GM19023 (cell line): ENCODE measurements at regions not wholly inside any gene's neighbourhood (a gene's known extent, or its start where the extent isn't known, plus 50 kb on each side); places are given as distances from the start of the nearest gene placed in this dataset.

Source experiments
- ATAC-seq: cut with Tn5 transposase; IDR thresholded peaks from one replicate; pipeline ENCODE4 v1.9.1; 2021; ENCODE audit warnings: mild to moderate bottlenecking, moderate library complexity; ENCODE audit not compliant: unreplicated experiment

DNA sequence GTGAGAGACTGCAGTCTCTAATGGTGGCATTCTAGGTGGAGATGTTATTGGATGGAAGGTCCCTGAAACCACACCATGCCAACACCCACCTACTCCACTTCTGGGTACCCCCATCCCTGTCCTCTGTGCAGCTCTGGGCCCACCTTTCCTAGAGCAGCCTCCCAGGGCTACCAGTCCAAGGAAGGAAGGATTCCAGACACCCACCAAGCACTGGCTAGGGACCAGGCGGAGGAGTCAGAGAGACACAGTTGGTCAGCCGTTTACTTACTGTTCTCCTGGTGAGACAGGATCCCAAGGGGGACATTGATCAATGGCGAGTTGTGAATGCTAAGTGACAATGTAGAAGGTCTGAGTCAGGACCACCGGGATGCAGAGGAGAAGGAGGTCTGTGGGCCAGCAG is 151.6 kb downstream of the TTC32 start:
- no peak for ATAC-seq

- ATAC-seq, result no peak
Observed at GRCh38 chr2:19749507-19749836, 152.3 kb downstream of the TTC32 start.

DNA sequence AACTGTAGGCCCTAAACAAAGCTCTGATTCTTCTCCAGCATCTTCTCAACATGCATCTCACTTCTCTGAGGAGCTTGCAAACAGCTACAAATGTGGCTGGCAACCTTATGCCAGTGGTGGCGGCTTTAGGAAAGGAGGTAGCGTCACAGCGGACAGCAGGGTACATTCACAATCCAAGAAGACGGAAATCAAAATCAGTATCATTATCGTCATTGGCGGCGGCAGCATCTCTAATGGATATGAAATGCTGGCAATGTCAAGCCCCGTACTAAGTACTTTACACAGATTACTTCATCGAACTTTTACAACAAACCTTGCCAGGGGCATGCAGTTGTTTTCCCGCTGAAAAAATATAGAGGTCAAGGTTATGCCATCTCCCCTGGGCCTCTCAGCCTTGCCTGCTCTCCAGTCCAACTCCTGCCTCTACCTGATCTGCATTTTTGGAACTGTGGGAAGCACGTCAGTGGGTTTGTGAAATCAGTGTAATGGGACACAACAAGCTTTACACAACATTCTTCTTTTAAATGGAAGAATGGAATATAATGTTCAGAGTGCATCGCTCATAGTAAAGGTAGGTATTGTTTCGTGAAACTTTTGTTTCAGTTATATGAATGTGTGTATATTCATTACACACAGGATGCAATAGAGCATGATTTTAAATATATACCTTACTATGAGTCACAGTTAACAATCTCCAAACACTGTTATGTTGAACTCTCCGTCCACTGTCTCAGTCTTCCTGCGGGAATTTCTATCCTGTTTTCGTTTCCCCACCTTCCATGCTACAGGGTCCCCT is 152.9 kb downstream of the TTC32 start:
- no peak for ATAC-seq

GRCh38 chr2:19748073-19748375 is 153.8 kb downstream of the TTC32 start:
- no peak for ATAC-seq

GRCh38 chr2:19747310-19748072 is 154.3 kb downstream of the TTC32 start:
- ATAC-seq, result no peak

GRCh38 chr2:19746611-19747309 is 155.0 kb downstream of the TTC32 start:
- ATAC-seq, result no peak

DNA sequence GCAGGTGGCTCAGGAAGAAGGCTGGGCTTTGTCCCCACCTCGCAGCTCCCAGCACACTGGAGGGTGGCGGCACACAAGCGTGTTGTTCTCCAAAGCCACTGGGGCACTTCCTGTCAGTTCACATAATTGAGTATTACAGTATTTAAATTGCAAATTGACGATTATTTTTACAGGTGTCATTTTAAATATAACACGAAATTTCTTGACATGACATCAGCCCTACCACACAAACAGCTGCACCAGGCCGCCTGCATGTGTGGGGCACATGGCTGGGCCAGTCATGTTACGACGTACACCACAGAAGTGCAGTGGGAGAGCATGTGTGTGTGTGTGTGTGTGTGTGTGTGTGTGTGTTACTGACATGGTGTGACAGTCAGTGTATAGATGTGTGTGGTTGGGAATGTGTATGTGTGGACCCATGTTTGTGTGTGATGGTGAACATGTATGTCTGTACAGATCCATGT is 155.6 kb downstream of the TTC32 start:
- ATAC-seq, result no peak

DNA sequence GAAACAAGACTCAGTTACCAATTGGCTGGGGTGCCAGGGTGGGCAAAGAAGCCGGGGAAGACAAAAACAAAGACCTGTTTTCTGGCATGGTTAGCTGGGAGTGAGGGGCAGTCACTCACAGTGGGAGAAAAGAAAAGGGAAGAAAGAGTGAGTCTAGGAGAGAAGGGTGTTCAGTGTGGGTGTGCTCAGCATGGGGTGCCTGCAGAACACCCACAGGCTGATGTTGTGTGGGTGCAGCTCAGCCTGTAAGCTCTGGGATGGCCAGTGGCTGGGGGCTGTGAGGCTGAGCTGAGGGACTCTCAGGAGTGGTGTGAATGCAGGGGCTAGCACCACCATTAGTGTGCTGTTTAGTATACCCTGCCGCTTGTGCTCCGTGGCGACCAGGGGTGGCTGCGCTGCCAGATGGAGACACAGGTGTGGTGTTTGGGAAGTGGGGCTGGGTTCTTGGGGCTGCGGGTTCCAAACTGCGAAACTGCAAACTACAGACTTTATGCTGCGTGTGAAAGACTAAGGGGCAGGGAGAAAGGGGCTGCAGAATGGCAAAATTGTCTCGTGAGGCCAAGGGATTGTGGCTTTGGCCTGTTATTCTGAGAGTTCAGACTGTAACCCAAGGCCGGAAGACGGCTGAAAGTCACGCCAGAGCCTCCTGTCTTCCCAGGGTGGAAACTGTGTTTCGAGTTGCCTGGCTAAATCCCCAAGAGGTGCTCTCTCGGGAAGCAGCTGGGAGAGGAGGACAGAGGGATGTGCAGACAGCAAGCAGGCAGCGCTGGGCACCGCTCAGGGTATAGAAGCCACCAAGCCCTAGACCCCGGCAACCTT is 156.3 kb downstream of the TTC32 start:
- no peak for ATAC-seq

DNA sequence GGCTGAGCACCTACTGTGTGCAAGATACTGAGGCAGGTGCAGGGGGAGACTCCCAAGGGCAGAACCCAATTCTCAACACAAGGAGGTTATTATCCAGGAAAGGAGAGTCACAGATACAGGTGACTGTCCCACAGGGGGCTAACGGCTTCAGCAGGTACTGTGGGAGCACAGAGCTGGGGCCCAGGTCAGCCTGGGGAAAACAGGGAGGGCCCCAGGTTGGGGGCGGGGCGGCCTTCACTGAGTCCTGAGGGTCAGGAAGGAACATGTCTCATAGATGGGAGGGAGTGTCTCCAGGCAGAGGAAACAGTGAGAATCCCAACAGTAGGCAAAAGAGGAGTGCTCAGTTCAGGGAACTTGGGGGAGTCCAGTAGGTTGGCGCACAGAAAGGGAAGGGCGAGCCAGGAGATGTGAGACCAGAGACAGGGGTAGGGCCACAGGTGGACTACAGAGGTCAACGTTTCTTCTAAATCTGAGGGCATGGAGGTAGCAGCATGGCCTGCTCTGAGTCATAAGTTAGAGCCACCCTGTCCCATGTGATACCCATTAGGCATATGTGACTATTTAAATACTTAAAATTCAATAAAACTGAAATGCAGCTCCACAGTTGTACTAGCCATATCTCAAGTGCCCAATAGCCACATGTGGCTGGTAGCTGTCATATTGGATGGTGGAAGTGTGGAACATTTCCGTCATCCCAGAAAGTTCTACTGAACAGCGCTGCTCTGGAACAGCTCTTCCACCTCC is 157.2 kb downstream of the TTC32 start:
- ATAC-seq, result no peak

GRCh38 chr2:19743641-19744040 is 158.1 kb downstream of the TTC32 start:
- ATAC-seq, result no peak

- no peak for ATAC-seq
Observed at GRCh38 chr2:19742872-19743271, 158.9 kb downstream of the TTC32 start.

DNA sequence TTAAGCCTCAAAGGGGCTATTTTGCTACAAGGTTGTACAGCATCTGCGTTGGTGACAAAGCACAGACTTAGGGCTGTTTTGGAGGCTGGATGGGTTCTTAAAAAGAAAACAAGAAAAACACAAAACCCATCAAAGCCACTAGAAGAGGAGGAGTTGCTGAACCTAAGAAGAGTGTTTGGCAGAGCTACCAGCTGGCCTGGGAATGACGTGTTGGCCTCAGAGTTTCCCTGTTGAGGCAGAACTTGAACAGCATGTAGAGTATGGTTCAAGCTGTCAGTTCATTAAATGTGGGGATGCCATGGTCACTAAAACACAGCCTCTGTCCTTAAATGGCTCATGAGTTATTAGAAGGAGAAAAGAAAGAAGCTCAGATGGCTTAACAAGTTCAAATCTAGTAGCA is 162.5 kb downstream of the TTC32 start:
- no peak for ATAC-seq

- no peak for ATAC-seq
Observed at GRCh38 chr2:19738707-19739106, 163.1 kb downstream of the TTC32 start.

GRCh38 chr2:19736191-19736831 is 165.5 kb downstream of the TTC32 start:
- no peak for ATAC-seq

DNA sequence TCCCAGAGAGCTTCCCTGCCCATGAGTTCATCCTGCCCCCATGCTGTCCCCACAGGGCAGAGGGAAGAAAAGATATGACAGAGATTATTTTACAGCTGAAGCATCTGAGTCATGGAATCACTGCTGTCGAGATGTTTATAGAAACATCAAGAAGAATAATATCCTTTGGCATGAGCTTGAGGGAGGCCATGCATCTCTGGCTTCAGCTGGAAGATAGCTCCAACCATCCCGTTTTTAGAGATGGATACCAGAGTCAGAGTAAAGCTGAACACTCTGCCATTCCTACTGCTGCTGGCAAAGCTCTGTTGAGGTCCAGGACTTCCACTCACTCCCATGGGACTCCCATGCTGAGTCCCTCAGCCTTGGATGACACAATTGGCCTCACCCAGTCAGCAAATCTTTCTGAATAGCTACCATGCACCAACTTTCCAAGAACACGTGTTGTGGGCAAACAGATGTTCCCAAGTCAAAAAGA is 167.8 kb downstream of the TTC32 start:
- ATAC-seq, result no peak

GRCh38 chr2:19733390-19733789 is 168.4 kb downstream of the TTC32 start:
- no peak for ATAC-seq

DNA sequence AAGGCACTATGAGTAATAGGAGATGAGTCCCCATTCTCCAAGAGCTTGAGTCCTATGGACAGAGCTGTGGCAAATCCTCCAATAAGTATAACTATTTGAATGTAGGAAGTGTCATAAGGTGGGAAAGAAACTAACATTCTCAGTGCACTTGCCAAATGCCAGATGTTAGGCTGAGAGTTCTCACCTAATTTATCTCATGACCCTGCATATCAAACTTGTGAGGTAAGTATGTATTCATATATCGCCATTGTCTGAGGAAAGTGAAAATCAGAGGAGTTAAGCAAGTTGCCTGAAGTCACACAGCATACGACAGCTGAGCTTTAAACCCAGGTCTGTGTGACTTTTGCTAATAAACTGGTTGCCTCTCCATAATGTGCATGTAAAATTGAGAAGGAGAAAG is 169.5 kb downstream of the TTC32 start:
- ATAC-seq, result no peak

GRCh38 chr2:19731515-19731914 is 170.3 kb downstream of the TTC32 start:
- no peak for ATAC-seq

DNA sequence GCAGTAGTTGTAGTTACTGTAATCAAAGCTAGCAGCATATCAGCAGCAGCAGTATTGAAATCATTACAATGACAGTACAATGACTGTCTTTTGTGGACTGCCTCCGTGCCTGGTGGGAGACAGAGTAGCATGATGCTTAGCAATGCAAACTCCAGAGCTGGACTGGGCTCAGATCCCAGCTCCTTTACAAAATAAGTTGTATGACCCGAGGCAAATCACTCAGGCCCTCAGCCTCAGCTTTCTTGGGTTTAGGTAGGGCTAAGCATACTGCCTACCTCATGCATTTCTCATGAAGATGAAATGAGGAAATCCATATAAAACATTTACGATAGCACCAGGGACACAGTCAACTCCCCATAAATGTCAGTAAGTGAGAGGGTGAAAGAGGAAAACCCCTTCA is 170.7 kb downstream of the TTC32 start:
- ATAC-seq, result no peak

DNA sequence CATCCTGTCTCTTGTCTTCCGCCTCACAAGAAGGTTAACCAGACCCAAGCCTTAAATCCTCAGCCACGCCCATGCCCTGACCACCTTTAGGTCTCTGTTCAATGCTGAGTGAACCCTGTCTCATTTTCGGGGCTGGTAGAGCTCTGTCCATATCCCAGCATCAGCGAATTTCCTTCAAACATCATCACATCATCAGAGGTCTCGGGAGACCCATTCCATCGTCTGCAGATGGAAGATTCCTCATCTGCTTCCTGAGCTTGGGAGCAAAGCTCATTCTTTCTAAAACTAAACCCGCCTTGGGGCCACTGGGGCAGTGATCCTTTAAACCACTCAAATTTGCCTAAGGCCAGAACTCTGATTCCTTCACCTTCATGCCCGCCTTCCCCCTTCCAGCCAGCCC is 173.7 kb downstream of the TTC32 start:
- no peak for ATAC-seq
